H54 (cell line): ENCODE measurements at regions not wholly inside any gene's neighbourhood (a gene's known extent, or its start where the extent isn't known, plus 50 kb on each side); places are given as distances from the start of the nearest gene placed in this dataset.

Source experiments
- DNase-seq: peaks from one replicate; pipeline ENCODE4 v3.0.0; 2011; ENCODE audit warnings: low spot score, mixed read lengths; ENCODE audit not compliant: insufficient read length
- FAIRE-seq: peaks from 3 replicates; lab custom pipeline; 2011; peaks lifted over from hg19 to GRCh38; lab: Jason Lieb, UNC
- POLR2A ChIP-seq: IDR thresholded peaks from 2 replicates; pipeline ENCODE4 v1.6.1; 2011; ENCODE audit warnings: low read depth, mild to moderate bottlenecking, low read length

DNA sequence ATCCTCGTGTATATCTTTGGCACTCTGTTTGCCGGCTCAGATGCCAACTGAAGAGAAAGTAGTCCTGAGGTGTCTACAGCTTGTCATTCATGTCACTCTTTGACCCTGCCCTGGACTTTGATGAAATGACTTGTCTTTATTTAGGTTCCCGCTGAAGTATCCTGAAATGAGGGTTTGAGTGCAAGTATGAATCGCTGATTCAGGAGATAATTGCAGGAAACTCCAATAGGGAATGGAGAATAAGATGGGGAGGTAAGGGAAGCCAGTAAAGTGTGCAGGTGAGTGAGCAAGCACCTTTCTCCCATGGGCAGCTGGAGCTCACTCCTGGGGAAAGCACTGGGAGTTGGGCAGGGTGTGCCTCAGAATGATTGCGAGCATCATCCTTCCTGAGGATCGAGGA, 50.3 kb upstream of the ZFR start:
- FAIRE-seq (no peak), DNase-seq (no peak)
- no peak for TF ChIP-seq POLR2A
